NT2/D1 (cell line): ENCODE measurements at regions not wholly inside any gene's neighbourhood (a gene's known extent, or its start where the extent isn't known, plus 50 kb on each side); places are given as distances from the start of the nearest gene placed in this dataset.

Source experiments
- SUZ12 ChIP-seq: IDR thresholded peaks from 2 replicates; pipeline ENCODE4 v1.6.1; 2011; ENCODE audit not compliant: insufficient read length, insufficient read depth; ENCODE audit errors: extremely low read depth
- YY1 ChIP-seq: IDR thresholded peaks from 2 replicates; pipeline ENCODE4 v1.6.1; 2011; ENCODE audit not compliant: insufficient read length, insufficient read depth
- ZNF274 ChIP-seq: IDR thresholded peaks from 2 replicates; pipeline ENCODE4 v1.6.1; 2011; ENCODE audit warnings: mild to moderate bottlenecking, low read depth, low read length

DNA sequence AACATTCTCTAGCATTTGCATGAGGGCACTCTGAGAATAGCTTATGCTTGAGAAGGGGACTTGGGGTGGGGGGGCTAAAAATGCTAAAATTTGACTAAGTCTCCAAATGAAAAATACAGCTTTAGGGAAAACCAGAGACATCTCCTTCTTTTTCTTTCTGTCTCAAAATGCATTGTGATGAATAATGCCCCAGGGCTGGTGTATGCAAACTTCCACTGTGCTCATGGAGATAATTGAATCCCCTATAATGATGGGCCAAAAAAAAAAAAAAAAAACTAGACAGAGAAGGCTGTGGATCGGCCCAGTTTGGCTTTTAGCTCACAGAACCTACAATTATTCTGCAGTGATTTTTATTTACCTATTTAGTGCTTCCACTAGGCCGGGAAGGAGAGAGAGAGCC is 147.9 kb upstream of the RORA start:
- TF ChIP-seq SUZ12 (no peak), YY1 (no peak), ZNF274 (no peak)
